Endothelial cell of umbilical vein (primary cell): ENCODE measurements at regions not wholly inside any gene's neighbourhood (a gene's known extent, or its start where the extent isn't known, plus 50 kb on each side); places are given as distances from the start of the nearest gene placed in this dataset.

Experiments
- CTCF ChIP-seq, 2 donors: IDR thresholded peaks; 1 replicate in 1 of 2; 2 replicates in 1 of 2; pipeline ENCODE4 v1.5.1; 2011; ENCODE audit warnings: low read length in 2 of 2, mild to moderate bottlenecking in 2 of 2, moderate library complexity in 2 of 2, control low read depth in 1 of 2, inconsistent platforms in 1 of 2, low read depth in 1 of 2; ENCODE audit not compliant: insufficient read depth in 1 of 2; ENCODE audit errors: extremely low read depth in 1 of 2
- POLR2A ChIP-seq: IDR thresholded peaks from 2 replicates; pipeline ENCODE4 v1.6.1; 2012; ENCODE audit warnings: low read depth, mild to moderate bottlenecking, control low read depth, low read length
- POLR2AphosphoS5 ChIP-seq: IDR thresholded peaks from 2 replicates; pipeline ENCODE4 v1.6.1; 2012; ENCODE audit warnings: low read depth, mild to moderate bottlenecking, control low read depth, low read length, moderate library complexity; ENCODE audit not compliant: insufficient read depth

- TF ChIP-seq CTCF (IDR thresholded peaks at IDR 0.05; ENCODE audit: extremely low read depth in 1 of 2, insufficient read depth in 1 of 2, low read depth in 1 of 2, low read length in 2 of 2) = no peak
- no peak for TF ChIP-seq POLR2AphosphoS5
- no peak for TF ChIP-seq POLR2A
Observed at GRCh38 chr18:4797002-4797685, 342.0 kb upstream of the DLGAP1 start.
